Neutrophil (primary cell): ENCODE measurements at regions not wholly inside any gene's neighbourhood (a gene's known extent, or its start where the extent isn't known, plus 50 kb on each side); places are given as distances from the start of the nearest gene placed in this dataset.

ENCODE experiments used
- H3K27ac ChIP-seq: fragments of 200-600 bp; sonication (generic); 2 replicates; pipeline ENCODE4 v1.5.1; 2016; ENCODE audit warnings: mild to moderate bottlenecking, moderate library complexity
- H3K27me3 ChIP-seq: fragments of 200-600 bp; sonication (generic); 2 replicates; pipeline ENCODE4 v1.6.0; 2016; ENCODE audit warnings: mild to moderate bottlenecking
- H3K36me3 ChIP-seq: fragments of 200-600 bp; sonication (generic); 2 replicates; pipeline ENCODE4 v1.5.1; 2017
- H3K4me1 ChIP-seq, 2 experiments: fragments of 200-600 bp in 1 of 2; sonication (generic) in 1 of 2; 1 replicate in 1 of 2; 2 replicates in 1 of 2; pipeline versions ENCODE4 v1.5.1 to v1.6.1; 2013 to 2016; ENCODE audit warnings: low read depth in 1 of 2, low read length in 1 of 2, mild to moderate bottlenecking in 1 of 2, moderate library complexity in 1 of 2; ENCODE audit not compliant: control insufficient read depth in 1 of 2, insufficient read depth in 1 of 2
- H3K4me3 ChIP-seq, 2 experiments: fragments of 200-600 bp in 1 of 2; sonication (generic) in 1 of 2; 1 replicate in 1 of 2; 2 replicates in 1 of 2; pipeline ENCODE4 v1.5.1; 2013 to 2016; ENCODE audit warnings: low read depth in 1 of 2, low read length in 1 of 2, mild to moderate bottlenecking in 1 of 2, moderate library complexity in 1 of 2
- H3K9me3 ChIP-seq: fragments of 200-600 bp; sonication (generic); 2 replicates; pipeline ENCODE4 v1.5.1; 2016
- CTCF ChIP-seq: fragments of 200-600 bp; sonication (generic); IDR thresholded peaks from 2 replicates; pipeline ENCODE4 v1.5.1; 2016; ENCODE audit warnings: antibody characterized with exemption

- Histone ChIP-seq H3K36me3 (no peaks in the 10 kb centered on the region), H3K27ac (no peak overlapping the region), H3K9me3 (no peaks in the 10 kb centered on the region), H3K27me3 (no peaks in the 10 kb centered on the region), H3K4me3 (no peak overlapping the region), H3K4me1 (no peaks in the 10 kb centered on the region)
- TF ChIP-seq CTCF, result no peak
Measured at GRCh38 chr5:8943301-8943700, 602.6 kb downstream of the SEMA5A start.

GRCh38 chr5:8944005-8944404 is 601.9 kb downstream of the SEMA5A start:
- no peaks in the 10 kb centered on the region for H3K9me3 ChIP-seq
- no peaks in the 10 kb centered on the region for H3K36me3 ChIP-seq
- H3K27me3 ChIP-seq, result no peaks in the 10 kb centered on the region
- no peak overlapping the region for H3K4me3 ChIP-seq
- TF ChIP-seq CTCF, result no peak
- H3K27ac ChIP-seq, result no peak overlapping the region
- H3K4me1 ChIP-seq, result no peaks in the 10 kb centered on the region

GRCh38 chr5:8945972-8946371 is 599.9 kb downstream of the SEMA5A start:
- no peaks in the 10 kb centered on the region for H3K27me3 ChIP-seq
- no peak overlapping the region for H3K4me3 ChIP-seq
- H3K4me1 ChIP-seq, result no peaks in the 10 kb centered on the region
- H3K36me3 ChIP-seq, result no peaks in the 10 kb centered on the region
- H3K27ac ChIP-seq, result no peak overlapping the region
- no peak for TF ChIP-seq CTCF
- H3K9me3 ChIP-seq, result no peaks in the 10 kb centered on the region

GRCh38 chr5:8949908-8950307 is 596.0 kb downstream of the SEMA5A start:
- Histone ChIP-seq H3K4me3 (no peak overlapping the region), H3K27ac (no peak overlapping the region), H3K36me3 (no peaks in the 10 kb centered on the region), H3K4me1 (no peaks in the 10 kb centered on the region), H3K27me3 (no peaks in the 10 kb centered on the region), H3K9me3 (no peaks in the 10 kb centered on the region)
- no peak for TF ChIP-seq CTCF

GRCh38 chr5:8952147-8952546 is 593.7 kb downstream of the SEMA5A start:
- Histone ChIP-seq H3K27me3 (no peaks in the 10 kb centered on the region), H3K9me3 (no peaks in the 10 kb centered on the region), H3K36me3 (no peaks in the 10 kb centered on the region), H3K4me1 (no peaks in the 10 kb centered on the region), H3K4me3 (no peak overlapping the region), H3K27ac (no peak overlapping the region)
- TF ChIP-seq CTCF, result no peak

- no peaks in the 10 kb centered on the region for H3K4me1 ChIP-seq
- TF ChIP-seq CTCF, result no peak
- no peaks in the 10 kb centered on the region for H3K27me3 ChIP-seq
- no peaks in the 10 kb centered on the region for H3K36me3 ChIP-seq
- no peaks in the 10 kb centered on the region for H3K9me3 ChIP-seq
- no peak overlapping the region for H3K4me3 ChIP-seq
- H3K27ac ChIP-seq, result no peak overlapping the region
Measured at GRCh38 chr5:8953016-8953415, 592.9 kb downstream of the SEMA5A start.
